ENCODE measurements at regions not wholly inside any gene's neighbourhood (a gene's known extent, or its start where the extent isn't known, plus 50 kb on each side); places are given as distances from the start of the nearest gene placed in this dataset.

DNA sequence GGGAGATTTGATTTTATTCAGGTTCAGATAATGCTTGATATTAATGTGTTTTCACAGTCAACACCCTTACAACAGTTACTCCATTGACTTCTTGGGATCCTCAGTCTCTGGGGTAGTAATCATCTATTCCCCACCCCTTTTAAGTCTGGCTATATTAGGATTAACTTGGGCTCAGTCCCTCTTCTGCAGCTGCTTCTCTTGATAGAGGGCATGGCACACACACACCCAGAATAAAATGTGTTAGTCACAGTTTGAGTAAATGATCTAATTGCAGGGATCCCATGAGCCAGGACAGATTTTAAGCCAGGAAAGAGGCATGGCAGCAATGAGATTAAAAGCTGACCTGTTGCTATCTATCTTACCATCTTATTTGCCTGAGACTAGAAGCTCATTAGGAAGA is 53.7 kb upstream of the VLDLR start:
- TF ChIP-seq, protein P1, sequence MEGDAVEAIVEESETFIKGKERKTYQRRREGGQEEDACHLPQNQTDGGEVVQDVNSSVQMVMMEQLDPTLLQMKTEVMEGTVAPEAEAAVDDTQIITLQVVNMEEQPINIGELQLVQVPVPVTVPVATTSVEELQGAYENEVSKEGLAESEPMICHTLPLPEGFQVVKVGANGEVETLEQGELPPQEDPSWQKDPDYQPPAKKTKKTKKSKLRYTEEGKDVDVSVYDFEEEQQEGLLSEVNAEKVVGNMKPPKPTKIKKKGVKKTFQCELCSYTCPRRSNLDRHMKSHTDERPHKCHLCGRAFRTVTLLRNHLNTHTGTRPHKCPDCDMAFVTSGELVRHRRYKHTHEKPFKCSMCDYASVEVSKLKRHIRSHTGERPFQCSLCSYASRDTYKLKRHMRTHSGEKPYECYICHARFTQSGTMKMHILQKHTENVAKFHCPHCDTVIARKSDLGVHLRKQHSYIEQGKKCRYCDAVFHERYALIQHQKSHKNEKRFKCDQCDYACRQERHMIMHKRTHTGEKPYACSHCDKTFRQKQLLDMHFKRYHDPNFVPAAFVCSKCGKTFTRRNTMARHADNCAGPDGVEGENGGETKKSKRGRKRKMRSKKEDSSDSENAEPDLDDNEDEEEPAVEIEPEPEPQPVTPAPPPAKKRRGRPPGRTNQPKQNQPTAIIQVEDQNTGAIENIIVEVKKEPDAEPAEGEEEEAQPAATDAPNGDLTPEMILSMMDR (conservative IDR thresholded peaks at IDR 0.05; ENCODE audit: low read length): no peak
- TF ChIP-seq EZH2phosphoT487 (IDR thresholded peaks at IDR 0.05; ENCODE audit: borderline replicate concordance): no peak

Measured in Loucy (cell line).